ENCODE measurements at regions not wholly inside any gene's neighbourhood (a gene's known extent, or its start where the extent isn't known, plus 50 kb on each side); places are given as distances from the start of the nearest gene placed in this dataset.

- DNase-seq (ENCODE audit: extremely low read depth, low read depth) = no peak
- no peak for TF ChIP-seq CTCF (IDR thresholded peaks at IDR 0.05; ENCODE audit: low read depth, low read length)
Observed at GRCh38 chr20:24753130-24753529, 195.9 kb upstream of the CST7 start.

DNA sequence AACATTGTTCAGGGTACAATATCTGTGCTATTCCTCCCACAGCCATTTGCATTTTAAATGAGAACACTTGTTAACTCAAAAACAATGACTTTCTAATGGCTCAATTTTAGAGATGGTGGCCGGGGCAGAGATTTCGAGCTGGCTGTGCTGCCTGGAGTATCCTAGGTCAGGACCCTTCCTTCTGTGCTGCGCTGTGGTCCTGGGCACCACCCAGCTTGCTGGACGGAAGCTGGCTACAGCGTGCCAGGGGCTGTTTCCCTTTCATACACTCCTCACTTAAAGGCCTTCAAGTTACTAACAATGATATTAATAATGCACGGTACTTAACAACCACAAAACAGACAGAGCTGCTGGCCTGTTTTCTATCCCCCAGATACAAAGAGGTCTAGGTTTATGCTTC lies 194.4 kb upstream of the CST7 start:
- no peak for TF ChIP-seq CTCF (IDR thresholded peaks at IDR 0.05; ENCODE audit: low read depth, low read length)
- DNase-seq (ENCODE audit: extremely low read depth, low read depth) = no peak

GRCh38 chr20:24755411-24755922 lies 193.6 kb upstream of the CST7 start:
- DNase-seq (ENCODE audit: extremely low read depth, low read depth) = no peak

GRCh38 chr20:24756292-24757025 lies 192.6 kb upstream of the CST7 start:
- DNase-seq (ENCODE audit: extremely low read depth, low read depth) = no peak
- TF ChIP-seq CTCF (IDR thresholded peaks at IDR 0.05; ENCODE audit: low read depth, low read length) = no peak

More at GRCh38 chr20:24755411-24755922, 193.6 kb upstream of the CST7 start:
- no peak for TF ChIP-seq CTCF (IDR thresholded peaks at IDR 0.05; ENCODE audit: low read depth, low read length)

DNA sequence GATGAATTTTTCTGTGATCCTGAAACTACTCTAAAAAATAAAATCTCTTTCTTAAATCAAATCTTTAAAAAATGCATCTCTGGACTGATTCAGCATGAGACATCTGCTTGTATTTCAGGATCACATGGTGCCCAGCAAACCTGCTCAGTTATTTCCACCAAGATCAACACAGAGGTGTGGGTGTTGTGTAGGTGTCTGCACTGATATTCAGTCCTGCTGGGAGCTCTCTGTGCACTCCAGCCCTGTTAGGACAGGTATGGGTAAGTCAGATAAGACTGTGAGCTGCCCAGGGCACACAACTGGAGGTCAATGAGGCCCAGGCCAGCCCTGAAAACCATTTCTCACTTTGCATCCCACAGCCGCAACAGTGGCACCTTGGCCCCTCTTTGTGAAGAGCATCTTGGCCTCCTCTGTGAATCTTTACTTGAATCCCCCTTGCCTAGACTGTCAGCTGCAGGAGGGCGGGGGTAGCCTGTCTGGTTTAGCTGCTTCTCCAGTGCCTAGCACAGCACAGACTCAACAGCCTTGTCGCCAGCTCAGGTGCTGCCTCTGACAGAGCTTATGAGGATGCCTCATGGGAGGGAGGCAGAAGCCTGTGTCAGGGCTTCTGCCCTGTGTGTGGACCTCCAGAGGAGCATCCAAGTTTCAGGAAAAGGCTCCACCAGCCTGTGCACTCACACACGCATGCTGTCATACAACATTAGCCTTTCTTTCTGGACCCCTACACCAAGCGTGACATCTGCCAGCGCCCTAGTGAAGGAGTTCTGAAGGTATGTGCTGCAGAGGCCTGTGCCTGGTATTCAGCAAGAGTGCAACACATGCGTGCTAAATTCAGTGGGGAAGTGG lies 187.6 kb upstream of the CST7 start:
- DNase-seq (ENCODE audit: extremely low read depth, low read depth) = no peak
- no peak for TF ChIP-seq CTCF (IDR thresholded peaks at IDR 0.05; ENCODE audit: low read depth, low read length)

- no peak for TF ChIP-seq CTCF (IDR thresholded peaks at IDR 0.05; ENCODE audit: low read depth, low read length)
- no peak for DNase-seq (ENCODE audit: extremely low read depth, low read depth)
Observed at GRCh38 chr20:24762371-24762770, 186.7 kb upstream of the CST7 start.

Measured in AG09319 (cell line).